Right renal pelvis (tissue), 4 donors: ENCODE measurements at regions not wholly inside any gene's neighbourhood (a gene's known extent, or its start where the extent isn't known, plus 50 kb on each side); places are given as distances from the start of the nearest gene placed in this dataset.

Experiments
- DNase-seq, 4 donors: peaks; one replicate each; pipeline ENCODE4 v3.0.0-alpha.2; 2013; ENCODE audit warnings: low read depth in 4 of 4, low spot score in 3 of 4, missing footprints in 1 of 4

- DNase-seq = no peak
These were observed 189.7 kb upstream of the CDKN3 start for GRCh38 chr14:54207075-54207474.

- no peak for DNase-seq
These were observed 189.0 kb upstream of the CDKN3 start for GRCh38 chr14:54207476-54208462.

GRCh38 chr14:54208751-54209150 is 188.1 kb upstream of the CDKN3 start:
- no peak for DNase-seq

- DNase-seq = no peak
These were observed 187.1 kb upstream of the CDKN3 start for GRCh38 chr14:54209511-54210250.

- DNase-seq = no peak
These were observed 185.1 kb upstream of the CDKN3 start for GRCh38 chr14:54211551-54212308.

- no peak for DNase-seq
These were observed 183.3 kb upstream of the CDKN3 start for GRCh38 chr14:54213536-54213935.

- no peak for DNase-seq
These were observed 180.0 kb upstream of the CDKN3 start for GRCh38 chr14:54216827-54217226.

- no peak for DNase-seq
These were observed 177.3 kb upstream of the CDKN3 start for GRCh38 chr14:54219261-54220070.

- DNase-seq = no peak
These were observed 176.6 kb upstream of the CDKN3 start for GRCh38 chr14:54220071-54220703.

- no peak for DNase-seq
These were observed 175.9 kb upstream of the CDKN3 start for GRCh38 chr14:54220704-54221431.

GRCh38 chr14:54221432-54221803 is 175.4 kb upstream of the CDKN3 start:
- no peak for DNase-seq

GRCh38 chr14:54221971-54222370 is 174.8 kb upstream of the CDKN3 start:
- DNase-seq = no peak

GRCh38 chr14:54223831-54224402 is 172.9 kb upstream of the CDKN3 start:
- DNase-seq = no peak

- DNase-seq = no peak
These were observed 171.2 kb upstream of the CDKN3 start for GRCh38 chr14:54225457-54226060.

GRCh38 chr14:54226103-54226502 is 170.7 kb upstream of the CDKN3 start:
- DNase-seq = no peak

GRCh38 chr14:54226558-54226957 is 170.2 kb upstream of the CDKN3 start:
- DNase-seq = no peak

GRCh38 chr14:54229136-54229535 is 167.7 kb upstream of the CDKN3 start:
- no peak for DNase-seq

GRCh38 chr14:54230645-54231044 is 166.2 kb upstream of the CDKN3 start:
- DNase-seq = no peak
